ENCODE measurements at regions not wholly inside any gene's neighbourhood (a gene's known extent, or its start where the extent isn't known, plus 50 kb on each side); places are given as distances from the start of the nearest gene placed in this dataset.

GRCh38 chr6:41420186-41420585 is 84.8 kb downstream of the NCR2 start:
- TF ChIP-seq POLR2A (IDR thresholded peaks at IDR 0.05) (no peak), CTCF (IDR thresholded peaks at IDR 0.05) (no peak), EP300 (IDR thresholded peaks at IDR 0.05) (no peak), POLR2AphosphoS5 (IDR thresholded peaks at IDR 0.05) (no peak)

Data from suprapubic skin (tissue), 4 donors.